ENCODE measurements at regions not wholly inside any gene's neighbourhood (a gene's known extent, or its start where the extent isn't known, plus 50 kb on each side); places are given as distances from the start of the nearest gene placed in this dataset.

DNA sequence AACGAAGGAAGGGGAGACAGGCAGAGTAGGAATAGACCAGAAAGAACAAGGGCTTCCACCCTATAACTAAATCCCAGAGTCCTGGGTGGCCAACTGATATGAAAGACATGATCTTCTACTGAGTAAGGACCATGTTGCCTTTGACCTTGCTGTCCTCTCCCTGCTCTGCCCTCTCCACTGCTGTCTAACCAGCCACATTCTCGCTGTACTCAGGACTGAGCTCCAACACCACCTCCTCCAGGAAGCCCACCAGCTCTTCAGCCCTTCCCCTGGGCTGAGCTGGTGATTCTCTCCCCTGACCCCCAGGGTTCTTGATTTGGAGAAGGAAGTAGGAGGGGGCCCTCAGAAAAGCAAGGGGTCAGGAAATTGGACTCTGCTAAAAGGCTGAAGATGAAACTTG, 159.2 kb downstream of the DICER1 start:
- DNase-seq (ENCODE audit: low spot score) (no peak), ATAC-seq (no peak)

DNA sequence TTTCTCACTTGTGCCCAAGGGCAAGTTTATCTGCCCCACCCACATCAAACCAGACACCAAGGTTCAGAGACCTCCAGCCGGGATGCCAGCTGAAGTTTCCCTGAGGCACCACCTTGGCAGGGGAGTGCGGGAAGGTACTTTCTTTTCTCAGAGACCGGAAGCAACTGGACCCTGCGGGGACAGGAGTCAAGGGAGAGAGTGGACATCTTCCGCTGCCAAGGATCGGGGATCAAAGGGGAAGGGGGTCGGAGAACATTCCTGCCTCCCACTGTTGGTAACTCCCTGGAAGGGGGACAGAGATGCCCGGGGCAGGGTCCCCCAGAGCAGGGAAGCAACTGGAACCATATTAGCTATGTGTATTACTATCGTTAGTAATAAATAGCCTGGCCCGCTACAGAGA, 161.8 kb downstream of the DICER1 start:
- ATAC-seq, result no peak
- no peak for DNase-seq (ENCODE audit: low spot score)

DNA sequence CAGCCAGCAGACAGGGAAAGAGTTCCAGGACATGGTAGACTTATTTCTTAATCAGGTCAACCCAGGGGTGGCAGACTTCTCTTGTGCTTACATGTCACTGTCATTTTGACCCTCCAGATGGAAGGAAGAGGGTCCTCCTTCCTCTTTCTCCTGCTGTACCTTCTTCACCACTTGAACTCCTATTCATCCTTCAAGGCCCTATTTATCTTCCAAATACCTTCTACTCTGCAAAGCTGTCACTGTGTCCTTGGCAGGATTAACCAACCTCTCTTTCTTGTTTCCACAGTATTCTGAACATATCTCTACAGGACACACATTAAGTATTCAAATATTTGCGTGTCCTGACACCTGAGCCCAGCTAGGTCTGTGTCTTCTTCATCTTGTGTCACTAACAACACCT, 163.1 kb downstream of the DICER1 start:
- no peak for DNase-seq (ENCODE audit: low spot score)
- ATAC-seq, result no peak

DNA sequence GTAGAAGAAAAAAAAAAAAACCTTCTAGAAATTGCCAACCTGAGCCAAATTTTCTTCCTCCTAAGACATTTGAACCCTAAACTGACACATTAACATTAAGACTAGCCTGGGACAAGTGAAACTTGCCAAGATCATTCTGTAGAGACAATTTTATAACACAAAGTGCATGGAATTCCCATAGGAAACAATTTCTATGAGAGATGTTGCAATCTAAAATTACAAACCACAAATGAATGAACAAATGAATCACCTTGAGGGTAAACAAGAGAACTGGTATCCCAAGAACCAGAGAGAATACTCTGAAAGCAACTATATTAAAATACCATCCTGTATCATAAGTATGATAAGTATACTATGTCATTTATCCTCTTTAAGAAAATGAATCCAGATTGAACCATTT, 165.3 kb downstream of the DICER1 start:
- DNase-seq (ENCODE audit: low spot score) (no peak), ATAC-seq (no peak)

DNA sequence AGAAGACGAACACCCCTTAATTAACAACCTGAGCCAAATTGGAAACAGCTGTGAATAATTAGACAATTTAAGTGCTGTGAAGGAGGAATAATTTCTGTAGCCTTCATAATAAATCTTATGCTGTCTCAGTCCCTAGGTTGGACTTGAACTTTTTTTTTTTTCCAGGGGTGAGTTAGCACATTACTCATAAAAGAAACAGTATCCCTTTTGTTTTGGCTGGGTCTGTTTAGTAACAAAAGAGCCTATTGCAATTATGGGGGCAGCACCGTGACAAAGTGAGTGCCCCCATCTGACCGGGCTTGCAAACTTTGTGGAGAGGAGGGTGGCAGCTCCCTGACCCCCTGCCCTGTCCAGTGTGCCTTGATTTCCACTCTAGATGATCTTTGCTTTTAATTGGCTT, 167.4 kb downstream of the DICER1 start:
- no peak for ATAC-seq

DNA sequence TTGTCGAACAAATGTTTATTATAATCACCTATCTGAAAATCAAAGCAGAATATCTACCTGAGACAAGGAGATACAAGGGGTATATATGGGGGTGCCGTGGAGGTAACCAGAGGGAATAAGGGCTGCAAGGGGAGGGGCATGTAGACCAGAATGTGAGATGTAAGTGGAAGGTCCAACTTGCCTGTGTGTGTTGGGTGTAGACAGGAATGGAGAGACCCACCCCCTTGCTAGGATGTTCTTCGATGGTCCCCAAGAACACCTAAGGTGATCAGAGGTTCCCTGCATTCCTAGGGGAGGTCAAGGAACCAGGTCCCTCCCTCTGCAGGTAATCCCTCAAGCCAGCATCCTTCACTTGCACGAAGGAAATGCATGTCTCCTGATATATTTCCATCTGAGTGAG, 167.9 kb downstream of the DICER1 start:
- DNase-seq (ENCODE audit: low spot score) (no peak), ATAC-seq (no peak)

More for the DNA sequence above, 167.4 kb downstream of the DICER1 start:
- no peak for DNase-seq (ENCODE audit: low spot score)

DNA sequence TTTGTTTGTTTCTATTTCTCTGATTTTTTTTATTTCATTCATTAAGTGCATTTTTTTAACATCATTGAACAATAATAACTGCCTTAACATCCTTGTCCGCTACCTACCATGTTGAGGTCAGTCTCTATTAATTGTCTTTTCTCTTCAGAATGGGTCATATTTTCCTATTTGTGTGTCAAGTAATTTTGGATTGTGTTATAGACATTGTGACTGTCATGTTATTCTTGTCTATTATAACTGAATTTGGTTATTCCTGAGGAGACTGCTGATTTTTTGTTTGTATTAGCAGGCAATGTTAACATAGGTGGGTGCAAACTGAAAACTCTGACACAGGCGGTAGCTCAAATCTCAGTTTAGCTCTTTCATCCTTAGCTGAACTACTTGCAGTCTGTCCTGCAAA, 169.9 kb downstream of the DICER1 start:
- no peak for ATAC-seq
- no peak for DNase-seq (ENCODE audit: low spot score)

DNA sequence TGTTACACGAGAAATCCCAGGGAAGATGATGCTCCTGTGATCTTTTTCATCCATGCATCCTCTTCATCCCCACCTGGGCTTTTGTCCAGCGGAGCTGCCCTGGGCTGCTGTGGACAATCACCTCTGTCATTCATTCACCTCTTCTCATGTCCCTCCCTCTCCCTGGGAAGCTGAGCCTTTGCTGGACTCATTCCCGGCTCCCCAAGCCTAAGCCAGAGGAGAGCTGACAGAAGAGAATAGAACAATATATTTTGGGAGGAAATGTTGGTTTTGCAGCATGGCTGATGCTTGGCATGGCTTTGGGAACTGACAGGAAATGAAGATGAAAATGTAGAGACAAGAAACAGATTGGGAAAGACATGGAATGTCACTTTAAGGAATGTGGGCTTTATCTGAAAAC, 177.4 kb downstream of the DICER1 start:
- ATAC-seq, result no peak
- DNase-seq (ENCODE audit: low spot score), result no peak

DNA sequence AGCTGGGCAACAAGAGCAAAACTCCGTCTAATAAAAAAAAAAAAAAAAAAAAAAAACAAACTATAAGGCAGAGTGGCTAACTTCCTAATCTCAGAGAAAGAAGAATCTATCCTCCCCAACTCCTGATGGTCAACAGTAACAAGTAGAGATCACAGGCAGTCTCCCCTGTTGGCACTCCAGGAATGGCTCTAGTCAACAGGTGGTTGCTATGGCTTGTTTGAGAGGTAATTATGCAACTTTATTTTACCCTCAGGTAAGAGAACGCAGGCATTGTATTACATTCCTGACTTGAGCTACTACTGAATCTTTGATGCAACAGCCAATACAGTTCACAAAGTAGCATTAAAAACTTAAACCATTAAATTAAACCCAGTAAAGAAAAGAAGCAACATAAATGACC, 180.3 kb downstream of the DICER1 start:
- no peak for ATAC-seq
- no peak for DNase-seq (ENCODE audit: low spot score)

DNA sequence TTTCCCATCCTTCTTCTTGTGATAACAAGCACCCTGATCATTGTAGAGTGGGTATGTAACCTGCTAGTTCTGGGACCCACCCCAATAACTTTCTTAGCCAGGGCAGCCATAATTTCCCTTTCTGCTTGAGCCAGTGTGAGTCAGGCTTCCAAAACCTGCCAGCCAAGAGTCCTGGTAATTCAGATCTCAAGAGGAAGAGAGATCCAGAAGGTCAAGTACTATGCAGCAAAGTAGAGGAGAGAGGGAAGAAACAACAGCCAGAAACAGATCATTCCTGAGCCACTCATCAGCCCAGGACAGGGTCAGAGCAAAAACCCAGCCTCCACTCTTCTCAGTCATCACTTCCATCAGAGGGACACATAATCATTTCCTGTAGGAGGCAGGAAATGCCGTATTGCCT, 182.0 kb downstream of the DICER1 start:
- no peak for ATAC-seq

DNA sequence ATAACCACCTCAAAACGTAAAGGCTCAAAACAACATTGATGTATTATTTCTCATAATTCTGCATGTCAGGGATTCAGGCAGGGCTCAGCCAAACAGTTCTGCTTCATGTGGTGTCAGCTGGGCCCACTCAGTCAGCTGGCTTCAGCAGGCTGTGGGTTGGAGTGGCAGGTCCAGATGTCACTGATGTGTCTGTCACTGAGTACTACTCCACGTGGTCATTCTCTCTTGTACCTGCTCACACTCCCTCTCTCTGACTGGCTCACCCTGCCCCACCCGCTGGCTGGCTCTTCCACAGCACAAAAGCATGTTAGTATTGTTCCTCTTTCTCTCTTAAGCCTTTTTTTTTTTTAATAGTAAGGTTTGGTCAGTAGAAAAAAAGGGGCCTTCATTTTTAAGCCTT, 182.4 kb downstream of the DICER1 start:
- ATAC-seq, result no peak
- DNase-seq (ENCODE audit: low spot score), result no peak

More for the DNA sequence above, 182.0 kb downstream of the DICER1 start:
- DNase-seq (ENCODE audit: low spot score), result no peak

DNA sequence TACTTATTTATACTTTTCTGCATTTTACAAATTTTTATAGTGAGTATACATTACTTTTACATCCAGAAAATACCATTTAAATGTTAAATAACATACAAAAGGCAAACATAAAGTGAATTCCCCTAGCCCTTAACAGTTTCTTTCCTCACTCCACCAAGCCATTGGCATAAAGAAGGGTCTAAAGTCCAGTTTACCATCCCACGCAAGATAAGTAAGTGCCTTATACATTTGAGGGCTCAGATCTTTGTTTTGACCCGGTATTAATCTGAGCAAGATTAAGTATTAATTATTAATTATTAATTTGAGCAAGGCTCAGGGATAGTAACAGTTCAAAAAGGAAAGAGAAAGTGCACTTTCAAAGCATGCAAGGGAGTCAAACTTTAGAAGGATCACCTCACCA, 182.9 kb downstream of the DICER1 start:
- ATAC-seq (no peak), DNase-seq (ENCODE audit: low spot score) (no peak)

DNA sequence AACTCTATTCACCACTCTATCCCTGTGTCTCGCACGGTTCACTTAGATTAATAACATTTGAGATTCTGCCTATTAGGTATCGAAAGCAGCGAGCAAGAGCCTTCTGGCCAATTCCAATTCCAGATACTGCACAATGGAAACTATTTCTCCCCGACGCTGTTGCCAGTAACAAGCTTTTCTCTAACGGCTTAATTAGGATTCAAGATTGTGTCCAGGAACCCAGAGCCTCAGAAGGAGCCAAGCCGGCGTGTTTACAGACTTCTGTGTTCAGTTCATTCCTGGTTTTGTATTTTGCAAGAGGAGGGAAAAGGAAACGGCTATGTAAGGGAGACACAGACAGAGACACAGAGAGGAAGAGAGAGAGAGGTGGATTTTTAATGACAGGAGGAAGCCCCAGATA, 185.6 kb downstream of the DICER1 start:
- DNase-seq (ENCODE audit: low spot score), result no peak
- ATAC-seq, result no peak

DNA sequence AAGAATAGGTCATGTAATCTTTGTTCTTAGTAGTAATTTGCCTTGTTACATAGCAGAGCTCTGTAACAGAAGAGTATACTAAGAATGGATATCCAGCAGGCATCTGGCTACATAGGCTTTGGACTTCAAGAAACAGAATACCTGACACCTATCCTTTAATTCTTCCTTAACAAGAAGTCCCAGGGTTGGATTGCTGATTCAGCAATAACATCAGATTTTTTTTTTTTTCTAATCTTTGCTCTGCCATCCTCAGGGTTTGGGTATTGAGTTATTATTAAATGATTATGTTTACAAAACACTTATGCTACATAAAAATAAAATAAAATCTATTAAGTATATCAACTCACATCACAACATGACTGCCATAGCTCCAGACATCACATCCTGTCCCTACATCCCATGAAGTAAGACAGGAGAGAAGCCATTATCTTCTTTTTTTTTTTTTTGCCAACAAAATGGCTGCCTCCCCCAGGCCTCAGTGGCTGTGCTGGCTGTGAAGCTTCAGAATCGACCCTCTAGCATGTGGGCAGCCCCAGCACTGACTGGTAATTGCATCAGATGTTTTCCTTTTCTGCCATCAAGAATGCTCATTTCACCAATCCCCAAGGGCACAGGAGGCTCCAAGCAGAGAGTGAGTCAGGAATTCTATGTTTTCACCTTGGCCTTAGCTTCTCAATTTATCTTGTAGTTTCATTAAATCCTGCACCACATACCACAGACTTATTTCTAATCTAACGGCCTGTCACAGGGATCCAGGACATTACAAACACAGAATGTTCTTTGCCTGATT, 186.2 kb downstream of the DICER1 start:
- DNase-seq (ENCODE audit: low spot score) (no peak), ATAC-seq (no peak)

DNA sequence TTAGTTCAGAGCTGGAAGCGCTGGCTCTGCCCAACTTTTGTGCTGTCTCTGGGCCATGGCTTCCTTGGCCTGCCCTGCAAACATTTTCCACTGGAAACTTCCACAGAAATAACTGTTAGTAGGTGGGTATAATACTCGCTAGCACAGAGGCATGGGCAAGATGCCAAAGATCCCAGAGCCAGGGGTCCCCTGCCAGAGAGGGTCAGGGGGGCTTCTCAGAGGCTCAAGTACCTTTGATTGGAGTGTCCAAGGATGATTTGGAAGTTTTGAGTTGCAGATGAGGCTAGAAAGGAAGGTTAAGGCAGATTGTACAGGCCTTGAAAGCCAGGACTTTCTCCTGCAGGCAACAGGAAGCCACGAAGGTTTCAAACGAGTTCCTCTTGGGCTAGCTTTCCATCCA, 187.6 kb downstream of the DICER1 start:
- ATAC-seq, result no peak
- no peak for DNase-seq (ENCODE audit: low spot score)

DNA sequence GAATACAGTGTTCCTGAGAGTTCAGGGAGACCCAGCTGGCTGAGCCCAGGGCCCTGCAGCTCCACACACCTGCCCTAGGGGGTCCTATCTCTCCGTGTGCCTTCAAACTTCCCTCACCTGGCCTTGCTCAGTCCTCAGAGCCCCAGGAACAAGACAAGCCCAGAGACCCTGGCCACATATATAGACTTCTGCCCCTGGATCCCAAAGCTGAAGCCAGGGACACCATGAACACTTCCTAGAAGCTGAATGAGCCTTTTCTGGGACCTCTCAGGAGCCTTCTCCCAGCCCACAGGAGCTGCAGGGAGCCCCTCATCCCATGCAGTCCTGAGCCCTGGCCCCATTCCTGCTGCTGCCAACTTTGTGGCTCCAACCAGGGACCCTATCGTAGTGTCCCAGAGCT, 190.5 kb downstream of the DICER1 start:
- ATAC-seq (no peak), DNase-seq (ENCODE audit: low spot score) (no peak)

DNA sequence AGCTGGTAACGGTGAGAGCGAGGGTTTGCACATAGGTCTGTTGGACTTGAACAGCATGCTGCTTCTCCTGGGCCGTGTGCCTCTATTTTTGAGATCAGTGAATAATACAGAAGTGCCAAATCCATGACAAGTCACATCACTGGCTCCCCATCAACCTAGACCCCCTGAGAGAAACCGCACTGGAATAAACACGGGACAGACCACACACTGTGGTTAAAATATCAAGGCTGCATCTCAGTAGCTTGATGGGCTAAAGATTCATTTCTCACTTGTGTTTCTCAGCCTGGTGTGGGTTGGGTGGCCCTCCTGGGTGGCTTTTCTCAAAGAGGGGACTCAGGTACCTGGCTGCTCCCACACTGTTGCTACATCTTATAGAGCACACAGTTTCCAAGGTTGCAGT, 191.0 kb downstream of the DICER1 start:
- ATAC-seq (no peak), DNase-seq (ENCODE audit: low spot score) (no peak)

DNA sequence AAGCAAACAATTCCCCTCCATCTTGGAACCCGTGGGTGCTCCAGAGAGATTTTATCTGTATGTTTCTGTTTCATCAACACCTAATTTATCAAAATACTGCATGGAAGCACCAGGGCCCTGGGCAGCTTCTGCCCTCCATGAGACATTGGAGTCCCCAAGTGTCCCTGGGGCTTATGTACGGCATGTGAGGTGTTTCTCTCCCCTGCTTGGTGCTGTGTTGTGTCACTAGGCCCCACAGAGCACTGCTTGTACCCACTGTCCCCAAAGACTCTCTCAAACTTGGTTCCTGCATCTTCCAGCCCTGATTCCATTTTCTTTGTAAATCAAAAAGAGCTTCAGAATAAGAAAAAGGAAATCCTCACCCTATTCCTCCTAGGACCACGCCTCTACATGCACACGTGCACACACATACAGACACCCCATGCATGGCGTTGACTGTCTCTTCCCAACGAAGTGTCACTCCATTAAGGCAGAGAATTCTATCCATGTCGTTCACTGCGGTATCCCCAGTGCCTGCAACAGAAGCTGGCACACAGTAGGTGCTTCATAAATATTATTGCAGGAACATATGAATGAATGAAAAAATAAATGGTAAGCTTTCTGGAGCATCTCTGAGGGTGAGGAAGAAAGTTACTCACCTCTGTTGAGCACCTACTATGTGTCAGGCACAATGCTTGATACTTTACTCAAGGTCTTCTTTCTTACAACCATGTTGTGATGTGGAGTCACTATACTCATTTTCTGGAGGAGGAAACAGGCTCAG, 191.6 kb downstream of the DICER1 start:
- no peak for DNase-seq (ENCODE audit: low spot score)
- no peak for ATAC-seq

DNA sequence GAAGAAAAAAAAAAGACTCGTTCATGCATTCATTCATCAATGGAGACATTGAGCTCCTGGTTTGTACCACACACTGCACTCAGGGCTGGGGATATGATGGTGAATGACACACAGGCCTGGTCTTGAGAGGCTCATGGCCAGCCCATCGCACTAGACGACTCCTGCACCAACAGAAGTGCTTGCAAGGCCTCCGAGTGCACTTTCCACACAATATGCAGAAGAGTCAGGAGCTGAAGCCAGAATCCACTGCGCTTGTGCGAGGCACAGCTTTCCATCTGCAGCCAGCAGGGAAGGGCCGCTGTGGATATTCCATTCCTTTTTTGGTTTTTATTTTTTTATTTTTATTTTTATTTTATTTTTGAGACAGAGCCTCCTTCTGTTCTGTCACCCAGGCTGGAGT, 192.4 kb downstream of the DICER1 start:
- DNase-seq (ENCODE audit: low spot score), result no peak
- no peak for ATAC-seq

DNA sequence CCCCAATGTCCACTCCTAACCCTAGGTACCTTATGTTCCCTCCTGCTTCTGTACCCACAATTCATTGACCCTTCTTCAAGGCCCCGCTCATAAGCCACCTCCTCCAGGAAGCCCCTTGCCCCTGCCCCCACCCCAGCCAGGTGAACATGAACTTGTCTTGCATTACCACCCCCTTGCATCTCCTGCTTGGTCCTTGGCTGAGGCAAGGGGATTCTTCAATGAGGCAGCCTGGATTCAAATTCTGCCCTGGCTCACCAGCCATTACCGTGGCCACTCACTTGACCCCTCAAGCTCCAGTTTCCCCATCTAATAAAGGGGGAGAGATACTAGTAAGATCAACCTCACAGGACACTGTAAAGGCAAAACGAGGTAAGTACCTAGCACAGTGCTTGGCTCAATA, 193.1 kb downstream of the DICER1 start:
- DNase-seq (ENCODE audit: low spot score) (no peak), ATAC-seq (no peak)

DNA sequence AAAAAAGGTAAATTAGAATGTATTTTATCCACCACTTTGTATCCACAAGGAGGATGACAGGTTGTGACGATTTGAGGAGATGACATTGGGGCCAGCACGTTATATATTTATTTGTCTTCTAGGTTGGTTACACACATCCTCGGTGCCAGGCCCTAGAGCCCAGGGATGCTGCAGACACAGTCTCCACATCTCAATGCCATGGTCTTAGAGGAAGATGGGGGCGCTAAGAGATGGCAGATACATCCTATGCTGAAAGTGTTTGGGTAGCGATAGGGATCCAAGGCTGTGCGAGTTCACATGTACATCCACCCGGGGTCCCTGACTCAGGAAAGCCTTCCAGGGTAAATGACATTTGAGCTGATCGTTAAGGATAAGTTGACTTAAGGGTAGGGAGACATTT, 193.1 kb upstream of the GSC start:
- ATAC-seq (no peak), DNase-seq (ENCODE audit: low spot score) (no peak)

DNA sequence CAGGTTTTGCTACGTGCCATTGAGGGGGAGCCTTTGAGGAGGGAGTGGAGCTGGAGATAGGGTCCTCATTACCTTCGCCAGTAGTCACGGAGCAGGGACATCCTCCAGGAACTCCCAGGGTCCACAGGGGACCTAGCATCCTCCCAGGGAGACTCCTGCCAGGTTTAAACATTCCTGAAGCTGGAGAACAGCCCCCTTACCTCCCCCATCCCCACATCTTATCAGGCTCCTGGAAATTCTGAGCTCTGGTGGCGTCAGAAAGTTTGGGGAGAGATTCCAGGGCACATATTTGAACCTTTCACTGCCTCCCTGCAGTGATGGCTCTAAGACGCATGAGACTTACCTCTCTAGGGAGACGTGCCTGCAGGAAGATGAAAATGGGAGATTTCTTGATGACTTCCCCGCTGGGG, 192.3 kb upstream of the GSC start:
- DNase-seq (ENCODE audit: low spot score) (no peak), ATAC-seq (no peak)
